ENCODE measurements at regions not wholly inside any gene's neighbourhood (a gene's known extent, or its start where the extent isn't known, plus 50 kb on each side); places are given as distances from the start of the nearest gene placed in this dataset.

DNA sequence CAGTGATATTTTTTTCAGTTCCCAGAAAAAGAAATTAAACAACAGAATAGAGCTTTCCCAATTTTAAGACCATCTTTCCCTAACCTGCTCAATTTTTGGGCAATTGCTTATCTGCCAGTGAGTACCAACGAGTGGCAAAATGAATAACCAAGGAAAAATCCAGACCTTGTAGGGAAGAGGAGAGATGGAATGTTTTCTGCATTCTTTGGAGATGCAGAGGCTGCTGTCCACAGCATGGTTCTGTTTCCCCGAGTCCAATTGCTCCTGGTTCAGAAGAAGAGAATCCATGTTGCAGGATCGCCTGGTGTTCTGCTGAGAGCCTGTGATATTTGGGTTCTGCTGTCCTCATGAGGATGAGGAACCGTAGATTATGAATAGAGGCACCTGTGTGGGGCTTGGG is 68.2 kb upstream of the MGAT5 start:
- Histone ChIP-seq H3K4me1 (replicated peaks in 1 of 4; ENCODE audit: control insufficient read depth in 3 of 4, insufficient read depth in 4 of 4, low read length in 3 of 4) (no peaks in the 10 kb centered on the region; a peak in 1 of 7 replicates), H2BK20ac (ENCODE audit: low read length) (no peak overlapping the region), H3K9ac (replicated peaks in 1 of 4; ENCODE audit: extremely low read depth in 1 of 4, low read depth in 3 of 4, low read length in 3 of 4) (no peak overlapping the region), H3K79me1 (ENCODE audit: low read depth, low read length) (peaks cover 14% of the 10 kb centered on the region), H2BK120ac (replicated peaks; ENCODE audit: low read depth, low read length) (no peak overlapping the region), H3K4me2 (ENCODE audit: insufficient read depth in 1 of 2, low read depth in 2 of 2, low read length in 2 of 2) (no peak overlapping the region), H2BK5ac (ENCODE audit: low read depth, low read length) (no peak overlapping the region), H3K23ac (ENCODE audit: insufficient read length) (no peak overlapping the region), H3K4me3 (ENCODE audit: extremely low read depth in 1 of 4, insufficient read depth in 2 of 4, low read depth in 3 of 4, low read length in 4 of 4) (no peak overlapping the region), H3K4ac (replicated peaks; ENCODE audit: insufficient read length, low read depth, low read length) (no peak overlapping the region), H3K18ac (ENCODE audit: extremely low read depth, low read length) (no peak overlapping the region), H4K20me1 (replicated peaks in 1 of 2; ENCODE audit: control insufficient read depth in 1 of 2, insufficient read depth in 2 of 2, low read length in 2 of 2) (peaks cover 4 to 7% of the 10 kb centered on the region in 2 experiments), H2BK12ac (ENCODE audit: low read depth, low read length) (no peak overlapping the region), H3K14ac (ENCODE audit: insufficient read length) (no peak overlapping the region), H3K23me2 (ENCODE audit: low read depth, low read length) (no peaks in the 10 kb centered on the region), H3K36me3 (ENCODE audit: control insufficient read depth in 2 of 4, insufficient read depth in 4 of 4, low read length in 3 of 4) (no peaks in the 10 kb centered on the region), H3K27ac (ENCODE audit: low read depth, low read length) (no peak overlapping the region), H4K5ac (ENCODE audit: insufficient read length, low read depth, low read length) (no peak overlapping the region), H3K27me3 (replicated peaks in 1 of 4; ENCODE audit: control insufficient read depth in 3 of 4, extremely low read depth in 1 of 4, insufficient read depth in 3 of 4, low read length in 3 of 4) (no peaks in the 10 kb centered on the region), H4K8ac (ENCODE audit: extremely low read depth, insufficient read depth, low read length) (no peak overlapping the region), H2AFZ (ENCODE audit: low read length) (no peak overlapping the region), H2BK15ac (ENCODE audit: low read length) (no peak overlapping the region), H2AK5ac (ENCODE audit: low read depth, low read length) (no peak overlapping the region), H4K91ac (replicated peaks; ENCODE audit: insufficient read length, low read length) (no peak overlapping the region), H3K56ac (replicated peaks; ENCODE audit: insufficient read length, low read depth, low read length) (no peak overlapping the region), H3K9me3 (ENCODE audit: insufficient read depth in 2 of 2, low read depth in 1 of 2, low read length in 1 of 2) (no peaks in the 10 kb centered on the region), H3K79me2 (ENCODE audit: control insufficient read depth in 1 of 2, insufficient read depth in 2 of 2, low read length in 2 of 2) (peaks cover 0 to 77% of the 10 kb centered on the region in 2 experiments; a peak in 3 of 4 replicates)
- WGBS, 2 experiments (ENCODE audit: extremely low coverage in 1 of 2, insufficient coverage in 1 of 2, insufficient read length in 1 of 2, insufficient replicate concordance in 2 of 2, low coverage in 1 of 2, low lambda C conversion rate in 2 of 2, missing lambda C conversion rate in 1 of 2) = 82% methylated on average over 4 of the region's 4 CpGs; no CpG with 5 or more reads in 1 of the 2 experiments
- CTCF ChIA-PET (ENCODE audit: partially characterized antibody) = interaction anchor here (0.7 to 1.9 kb wide), 4 partner anchors 27 to 67 kb away, joined by 3 to 4 read pairs (median 3); no protein-coding TSS in a partner anchor
- TF ChIP-seq GABPA (IDR thresholded peaks at IDR 0.05; ENCODE audit: borderline replicate concordance, insufficient read depth, low read length) (no peak), CHD1 (IDR thresholded peaks at IDR 0.05; ENCODE audit: low read depth, low read length) (no peak), SIRT6 (IDR thresholded peaks at IDR 0.05; ENCODE audit: low read length) (no peak), BCL11A (IDR thresholded peaks at IDR 0.05; ENCODE audit: low read depth in 2 of 2, low read length in 2 of 2) (no peak), ASH2L (IDR thresholded peaks at IDR 0.05; ENCODE audit: low read length) (no peak)
- FAIRE-seq (no peak), DNase-seq (ENCODE audit: low read depth in 1 of 2, low spot score in 2 of 2) (no peak)
- POLR2A ChIA-PET (ENCODE audit: partially characterized antibody) = no interaction called here

Data from H1 (cell line).